Lower leg skin (tissue), 3 donors: ENCODE measurements at regions not wholly inside any gene's neighbourhood (a gene's known extent, or its start where the extent isn't known, plus 50 kb on each side); places are given as distances from the start of the nearest gene placed in this dataset.

Source experiments
- CTCF ChIP-seq, 3 donors: fragments of 450-650 bp; IDR thresholded peaks; one replicate each; pipeline ENCODE4 v1.5.1; 2016; ENCODE audit warnings: antibody characterized with exemption in 3 of 3, mild to moderate bottlenecking in 3 of 3, moderate library complexity in 2 of 3
- POLR2A ChIP-seq, 2 donors: fragments of 450-650 bp; IDR thresholded peaks; one replicate each; pipeline ENCODE4 v1.6.1; 2016 to 2017; ENCODE audit warnings: antibody characterized with exemption in 2 of 2, mild to moderate bottlenecking in 1 of 2, moderate library complexity in 1 of 2

GRCh38 chr4:108367751-108368150 lies 199.0 kb upstream of the LEF1 start:
- TF ChIP-seq CTCF (IDR thresholded peaks at IDR 0.05) (no peak), POLR2A (IDR thresholded peaks at IDR 0.05) (no peak)
